WTC11 (cell line): ENCODE measurements at regions not wholly inside any gene's neighbourhood (a gene's known extent, or its start where the extent isn't known, plus 50 kb on each side); places are given as distances from the start of the nearest gene placed in this dataset.
A peak's percentile ranks its signal among the peaks of the same experiment; 100 is the strongest.

ENCODE experiments used
- ATAC-seq: fragments of 200-7000 bp; cut with Tn5 transposase; 2 replicates; pipeline ENCODE4 v1.10.0; 2021; ENCODE audit warnings: mild to moderate bottlenecking, moderate library complexity
- CTCF ChIA-PET: fragments of 300-600 bp; sonication (Branson Sonifier 250); formaldehyde crosslinking; loops from one replicate; lab custom pipeline; 2021; ENCODE audit warnings: antibody characterized with exemption; lab: Charles Lee
- POLR2A ChIA-PET: fragments of 350-600 bp; sonication (Branson Sonifier 250); formaldehyde crosslinking; loops from one replicate; lab custom pipeline; 2021; ENCODE audit warnings: antibody characterized with exemption; lab: Charles Lee
- DNase-seq: peaks from one replicate; pipeline ENCODE4 v3.0.0; 2021; ENCODE audit warnings: low spot score
- H3K27ac Mint-ChIP-seq: 2 replicates; pipeline ENCODE4 v1.8.0; 2021; ENCODE audit warnings: mixed read lengths
- H3K27me3 Mint-ChIP-seq: 2 replicates; pipeline ENCODE4 v1.8.0; 2021; ENCODE audit warnings: low read depth, mild to moderate bottlenecking, moderate library complexity, mixed read lengths
- H3K36me3 Mint-ChIP-seq: 2 replicates; pipeline ENCODE4 v1.8.0; 2021; ENCODE audit warnings: mixed read lengths
- H3K4me1 Mint-ChIP-seq: 2 replicates; pipeline ENCODE4 v1.8.0; 2022; ENCODE audit warnings: mixed read lengths
- H3K4me3 Mint-ChIP-seq: 2 replicates; pipeline ENCODE4 v1.8.0; 2021; ENCODE audit warnings: mild to moderate bottlenecking, moderate library complexity, mixed read lengths
- H3K9me3 Mint-ChIP-seq: 2 replicates; pipeline ENCODE4 v1.8.0; 2021; ENCODE audit warnings: mixed read lengths
- CBFB ChIP-seq: sonication (generic); formaldehyde crosslinking; IDR thresholded peaks from 2 replicates; pipeline ENCODE4 v1.8.1; 2022; ENCODE audit warnings: mild to moderate bottlenecking, low read depth, missing genetic modification reagents
- E2F4 ChIP-seq: sonication (generic); formaldehyde crosslinking; IDR thresholded peaks from 2 replicates; pipeline ENCODE4 v1.8.1; 2022; ENCODE audit warnings: low read depth, mild to moderate bottlenecking, moderate library complexity, missing genetic modification reagents, borderline replicate concordance
- GABPB1 ChIP-seq: sonication (generic); formaldehyde crosslinking; IDR thresholded peaks from 2 replicates; pipeline ENCODE4 v1.8.1; 2023; ENCODE audit warnings: mild to moderate bottlenecking, missing genetic modification reagents
- GRHL2 ChIP-seq: fragments of 250-450 bp; sonication (Bioruptor Pico); IDR thresholded peaks from 2 replicates; pipeline ENCODE4 v1.8.0; 2022; ENCODE audit warnings: mild to moderate bottlenecking, moderate library complexity; ENCODE audit not compliant: insufficient replicate concordance, severe bottlenecking
- IRF2 ChIP-seq: sonication (generic); formaldehyde crosslinking; IDR thresholded peaks from 2 replicates; pipeline ENCODE4 v1.8.0; 2022; ENCODE audit warnings: low read depth, missing genetic modification reagents, borderline replicate concordance
- JAZF1 ChIP-seq: fragments of 250-450 bp; sonication (Bioruptor Pico); IDR thresholded peaks from 2 replicates; pipeline ENCODE4 v1.9.0; 2021; ENCODE audit warnings: moderate library complexity, mild to moderate bottlenecking, inconsistent platforms
- MAX ChIP-seq: sonication (generic); formaldehyde crosslinking; IDR thresholded peaks from 2 replicates; pipeline ENCODE4 v1.8.0; 2022; ENCODE audit warnings: mild to moderate bottlenecking, missing genetic modification reagents
- MXD4 ChIP-seq: fragments of 250-450 bp; sonication (Bioruptor Pico); IDR thresholded peaks from 2 replicates; pipeline ENCODE4 v1.8.0; 2021; ENCODE audit warnings: mild to moderate bottlenecking, moderate library complexity, borderline replicate concordance
- NR1H2 ChIP-seq: sonication (generic); formaldehyde crosslinking; IDR thresholded peaks from 2 replicates; pipeline ENCODE4 v1.9.0; 2021; ENCODE audit warnings: mild to moderate bottlenecking, moderate library complexity, missing genetic modification reagents
- SMAD3 ChIP-seq: sonication (generic); formaldehyde crosslinking; IDR thresholded peaks from 2 replicates; pipeline ENCODE4 v1.8.0; 2022; ENCODE audit warnings: missing genetic modification reagents, mild to moderate bottlenecking, borderline replicate concordance
- TP53 ChIP-seq: sonication (generic); formaldehyde crosslinking; IDR thresholded peaks from 2 replicates; pipeline ENCODE4 v1.8.1; 2023; ENCODE audit warnings: mild to moderate bottlenecking, missing genetic modification reagents
- USF1 ChIP-seq: sonication (generic); formaldehyde crosslinking; IDR thresholded peaks from 2 replicates; pipeline ENCODE4 v1.8.0; 2022; ENCODE audit warnings: mild to moderate bottlenecking, missing genetic modification reagents
- ZMAT4 ChIP-seq: fragments of 250-450 bp; sonication (Bioruptor Pico); IDR thresholded peaks from 2 replicates; pipeline ENCODE4 v1.9.0; 2021; ENCODE audit warnings: mild to moderate bottlenecking
- ZNF281 ChIP-seq: sonication (generic); formaldehyde crosslinking; IDR thresholded peaks from 2 replicates; pipeline ENCODE4 v1.8.0; 2023; ENCODE audit warnings: mild to moderate bottlenecking, missing genetic modification reagents
- ZNF425 ChIP-seq: fragments of 250-450 bp; sonication (Bioruptor Pico); conservative IDR thresholded peaks from 2 replicates; pipeline ENCODE4 v1.9.0; 2021; ENCODE audit warnings: mild to moderate bottlenecking
- ZNF532 ChIP-seq: fragments of 250-450 bp; sonication (Bioruptor Pico); IDR thresholded peaks from 2 replicates; pipeline ENCODE4 v1.9.0; 2021; ENCODE audit warnings: mild to moderate bottlenecking, borderline replicate concordance
- ZSCAN18 ChIP-seq: fragments of 250-450 bp; sonication (Bioruptor Pico); IDR thresholded peaks from 2 replicates; pipeline ENCODE4 v2.1.2; 2022; ENCODE audit warnings: mild to moderate bottlenecking, moderate library complexity

GRCh38 chr2:44061469-44061868 lies 65.7 kb upstream of the LRPPRC start:
- H3K27me3 Mint-ChIP-seq, result peaks cover 63% of the 10 kb centered on the region
- no peak overlapping the region for H3K27ac Mint-ChIP-seq
- CTCF ChIA-PET, result interaction anchor here (1.6 kb wide), 1 partner anchor 17 kb away, joined by 4 read pairs; no protein-coding TSS in a partner anchor

GRCh38 chr2:44061876-44062275 lies 66.1 kb upstream of the LRPPRC start:
- TF ChIP-seq ZMAT4 (CRISPR knock-in tag), result no peak
- TF ChIP-seq GABPB1 (CRISPR knock-in tag), result peak; percentile 34; the same call in 1 of the 2 replicates
- TF ChIP-seq, all 79 proteins: peak for 1
- DNase-seq (no peak), ATAC-seq (peak; percentile 41)
- Mint-ChIP-seq H3K27ac (no peak overlapping the region), H3K4me1 (peaks cover 8% of the 10 kb centered on the region), H3K9me3 (peaks cover 42% of the 10 kb centered on the region), H3K4me3 (no peak overlapping the region; the same call in 1 of the 2 replicates), H3K36me3 (peaks cover 38% of the 10 kb centered on the region), H3K27me3 (peaks cover 63% of the 10 kb centered on the region)
- POLR2A ChIA-PET, result no interaction called here
- CTCF ChIA-PET, result interaction anchor here (1.6 kb wide), 1 partner anchor 18 kb away, joined by 4 read pairs; no protein-coding TSS in a partner anchor

More at GRCh38 chr2:44061469-44061868, 65.7 kb upstream of the LRPPRC start:
- DNase-seq, result peak; percentile 26
- Mint-ChIP-seq H3K9me3 (peaks cover 42% of the 10 kb centered on the region), H3K36me3 (peaks cover 38% of the 10 kb centered on the region), H3K4me3 (no peak overlapping the region; the same call in 1 of the 2 replicates)
- ATAC-seq, result peak; percentile 51
- no peak for TF ChIP-seq ZSCAN18 (CRISPR knock-in tag)
- TF ChIP-seq GRHL2 (CRISPR knock-in tag), result no peak
- TF ChIP-seq MAX (CRISPR knock-in tag), result no peak
- TF ChIP-seq JAZF1 (CRISPR knock-in tag), result no peak
- no peak for TF ChIP-seq USF1 (CRISPR knock-in tag)
- TF ChIP-seq IRF2 (CRISPR knock-in tag), result no peak
- TF ChIP-seq ZNF425 (CRISPR knock-in tag), result no peak
- TF ChIP-seq SMAD3 (CRISPR knock-in tag), result no peak
- no peak for TF ChIP-seq TP53 (CRISPR knock-in tag)
- TF ChIP-seq, all 79 proteins: peak for 0
- peaks cover 8% of the 10 kb centered on the region for H3K4me1 Mint-ChIP-seq
- POLR2A ChIA-PET, result no interaction called here

- H3K9me3 Mint-ChIP-seq, result peaks cover 42% of the 10 kb centered on the region
- ChIA-PET CTCF (interaction anchor here (0.9 to 1.6 kb wide), 2 partner anchors 19 to 233 kb away, joined by 3 to 4 read pairs; no protein-coding TSS in a partner anchor), POLR2A (no interaction called here)
- H3K4me3 Mint-ChIP-seq, result no peak overlapping the region
- no peak overlapping the region for H3K27ac Mint-ChIP-seq
- peaks cover 44% of the 10 kb centered on the region for H3K36me3 Mint-ChIP-seq
- peaks cover 8% of the 10 kb centered on the region for H3K4me1 Mint-ChIP-seq
- ATAC-seq (no peak), DNase-seq (no peak)
- peaks cover 58% of the 10 kb centered on the region for H3K27me3 Mint-ChIP-seq
- TF ChIP-seq MXD4 (no peak), CBFB (CRISPR knock-in tag) (no peak), E2F4 (no peak), NR1H2 (no peak), ZNF532 (CRISPR knock-in tag) (no peak), ZNF281 (CRISPR knock-in tag) (no peak)
These were observed 67.2 kb upstream of the LRPPRC start for GRCh38 chr2:44063033-44063432.
